ENCODE measurements at regions not wholly inside any gene's neighbourhood (a gene's known extent, or its start where the extent isn't known, plus 50 kb on each side); places are given as distances from the start of the nearest gene placed in this dataset.

DNA sequence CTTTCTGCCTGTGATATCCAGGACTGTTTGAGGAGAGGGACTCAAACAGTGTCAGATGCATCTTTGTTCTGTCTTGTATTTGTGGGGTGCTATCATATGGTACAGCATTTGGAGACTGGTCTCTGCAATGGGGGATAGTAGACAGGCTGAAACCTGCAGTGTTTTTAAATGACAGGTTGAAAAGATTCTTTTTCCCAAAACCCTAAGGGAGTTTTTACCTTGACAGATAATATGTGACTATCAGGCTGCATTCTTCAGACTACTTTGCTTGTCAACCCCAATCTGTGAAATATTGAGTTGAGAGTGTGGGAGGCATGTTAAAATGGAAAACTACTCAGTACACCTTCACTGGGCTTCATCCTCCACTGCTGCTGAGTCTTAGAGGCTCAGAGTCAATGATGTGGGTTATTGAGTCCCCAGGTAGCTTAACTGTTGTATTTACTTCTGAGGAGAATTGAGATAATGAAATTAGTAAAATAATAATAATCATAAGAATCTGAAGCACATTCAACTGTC lies 274.9 kb downstream of the GASK1B start:
- no peak for TF ChIP-seq POLR2A (IDR thresholded peaks at IDR 0.05)
- TF ChIP-seq, protein P1, sequence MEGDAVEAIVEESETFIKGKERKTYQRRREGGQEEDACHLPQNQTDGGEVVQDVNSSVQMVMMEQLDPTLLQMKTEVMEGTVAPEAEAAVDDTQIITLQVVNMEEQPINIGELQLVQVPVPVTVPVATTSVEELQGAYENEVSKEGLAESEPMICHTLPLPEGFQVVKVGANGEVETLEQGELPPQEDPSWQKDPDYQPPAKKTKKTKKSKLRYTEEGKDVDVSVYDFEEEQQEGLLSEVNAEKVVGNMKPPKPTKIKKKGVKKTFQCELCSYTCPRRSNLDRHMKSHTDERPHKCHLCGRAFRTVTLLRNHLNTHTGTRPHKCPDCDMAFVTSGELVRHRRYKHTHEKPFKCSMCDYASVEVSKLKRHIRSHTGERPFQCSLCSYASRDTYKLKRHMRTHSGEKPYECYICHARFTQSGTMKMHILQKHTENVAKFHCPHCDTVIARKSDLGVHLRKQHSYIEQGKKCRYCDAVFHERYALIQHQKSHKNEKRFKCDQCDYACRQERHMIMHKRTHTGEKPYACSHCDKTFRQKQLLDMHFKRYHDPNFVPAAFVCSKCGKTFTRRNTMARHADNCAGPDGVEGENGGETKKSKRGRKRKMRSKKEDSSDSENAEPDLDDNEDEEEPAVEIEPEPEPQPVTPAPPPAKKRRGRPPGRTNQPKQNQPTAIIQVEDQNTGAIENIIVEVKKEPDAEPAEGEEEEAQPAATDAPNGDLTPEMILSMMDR (IDR thresholded peaks at IDR 0.05) = no peak
- Histone ChIP-seq H3K27me3 (no peaks in the 10 kb centered on the region), H3K4me3 (no peak overlapping the region), H3K4me1 (no peaks in the 10 kb centered on the region), H3K9me3 (peaks cover 0 to 6% (median 0%) of the 10 kb centered on the region in 12 donors), H3K27ac (no peak overlapping the region), H3K36me3 (no peaks in the 10 kb centered on the region)
- ATAC-seq (no peak), DNase-seq (no peak)
- intact Hi-C loops (cut with DNase I) = no loop called here

- Histone ChIP-seq H3K4me1 (no peaks in the 10 kb centered on the region), H3K4me3 (no peak overlapping the region), H3K9me3 (peaks cover 0 to 4% (median 0%) of the 10 kb centered on the region in 12 donors), H3K27ac (no peak overlapping the region), H3K27me3 (no peaks in the 10 kb centered on the region), H3K36me3 (no peaks in the 10 kb centered on the region)
- intact Hi-C loops (cut with DNase I) = no loop called here
- 63 to 77% (median 70%) methylated on average over 3 of the region's 3 CpGs for WGBS, 4 donors
- ATAC-seq (no peak), DNase-seq (no peak)
- no peak for TF ChIP-seq POLR2A (IDR thresholded peaks at IDR 0.05)
- TF ChIP-seq, protein P1 (IDR thresholded peaks at IDR 0.05) = no peak
Observed at GRCh38 chr4:157896726-157897125, 276.1 kb downstream of the GASK1B start.

DNA sequence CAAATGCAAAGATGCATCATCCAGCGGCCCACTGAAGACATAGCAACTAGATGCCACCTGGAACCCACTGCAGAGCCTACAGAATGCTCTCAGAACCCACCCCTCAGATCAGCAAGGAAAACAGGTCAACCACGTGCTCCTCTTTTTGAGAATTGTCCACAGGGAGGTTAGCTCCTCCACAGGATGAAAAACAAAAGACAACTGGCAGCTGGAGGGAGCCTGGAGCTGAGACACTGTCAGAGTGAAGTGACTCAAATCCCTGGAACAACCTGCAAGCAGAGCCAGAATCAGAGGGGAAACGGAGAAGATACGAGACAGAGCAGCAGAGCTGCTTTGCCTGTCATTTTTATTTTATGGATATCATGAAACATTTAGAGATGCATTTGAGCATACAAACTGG lies 277.6 kb downstream of the GASK1B start:
- 62 to 68% (median 66%) methylated on average over 4 of the region's 4 CpGs for WGBS, 4 donors

DNA sequence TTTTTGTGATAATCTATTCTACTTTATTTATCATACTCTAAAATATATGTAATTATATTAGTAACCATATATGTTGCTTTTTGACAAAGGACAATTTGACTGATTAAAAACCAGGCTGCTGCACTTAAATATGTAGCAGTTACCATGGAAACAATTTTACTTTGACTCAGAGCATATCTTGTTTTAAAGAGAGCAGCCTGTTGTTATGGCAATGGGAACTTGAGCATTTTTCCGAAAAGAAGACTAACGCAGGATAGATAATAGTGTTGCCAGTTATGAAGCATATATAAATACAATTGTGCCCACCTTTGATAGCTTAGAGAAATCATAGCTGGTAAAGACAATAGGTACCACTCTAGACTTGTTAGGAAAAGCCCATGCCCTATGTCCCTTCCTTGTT lies 283.0 kb downstream of the GASK1B start:
- Histone ChIP-seq H3K4me1 (no peaks in the 10 kb centered on the region), H3K36me3 (no peaks in the 10 kb centered on the region), H3K9me3 (no peaks in the 10 kb centered on the region), H3K27ac (no peak overlapping the region), H3K27me3 (no peaks in the 10 kb centered on the region), H3K4me3 (no peak overlapping the region)
- ATAC-seq = no peak
- WGBS, 4 donors = 71 to 81% (median 72%) methylated on average over 2 of the region's 2 CpGs
- TF ChIP-seq POLR2A (IDR thresholded peaks at IDR 0.05) = no peak
- TF ChIP-seq, protein P1 (IDR thresholded peaks at IDR 0.05) = no peak
- DNase-seq = no peak
- intact Hi-C loops (cut with DNase I) = no loop called here

More for the DNA sequence above, 277.6 kb downstream of the GASK1B start:
- no peak for DNase-seq
- ATAC-seq = no peak
- no peaks in the 10 kb centered on the region for H3K27me3 ChIP-seq
- TF ChIP-seq, protein P1 (IDR thresholded peaks at IDR 0.05) = no peak
- H3K4me1 ChIP-seq = no peaks in the 10 kb centered on the region
- no peak overlapping the region for H3K4me3 ChIP-seq
- H3K36me3 ChIP-seq = no peaks in the 10 kb centered on the region
- no peak overlapping the region for H3K27ac ChIP-seq
- H3K9me3 ChIP-seq = no peaks in the 10 kb centered on the region
- intact Hi-C loops (cut with DNase I) = no loop called here
